NCI-H1105 (cell line): ENCODE measurements at regions not wholly inside any gene's neighbourhood (a gene's known extent, or its start where the extent isn't known, plus 50 kb on each side); places are given as distances from the start of the nearest gene placed in this dataset.
"Not testable (repeated sequence)": the region's sequence is repeated elsewhere in the genome, so short reads cannot be mapped to it uniquely, and the experiment has no call there.

Experiments used
- DNase-seq: peaks from one replicate; lab custom pipeline; 2025; lab: John Stamatoyannopoulos, UW

- no peak for DNase-seq
Measured at GRCh38 chr18:39302481-39302880, 1736.9 kb upstream of the CELF4 start.

GRCh38 chr18:39299152-39299551 is 1733.6 kb upstream of the CELF4 start:
- DNase-seq: peak; percentile 4

DNA sequence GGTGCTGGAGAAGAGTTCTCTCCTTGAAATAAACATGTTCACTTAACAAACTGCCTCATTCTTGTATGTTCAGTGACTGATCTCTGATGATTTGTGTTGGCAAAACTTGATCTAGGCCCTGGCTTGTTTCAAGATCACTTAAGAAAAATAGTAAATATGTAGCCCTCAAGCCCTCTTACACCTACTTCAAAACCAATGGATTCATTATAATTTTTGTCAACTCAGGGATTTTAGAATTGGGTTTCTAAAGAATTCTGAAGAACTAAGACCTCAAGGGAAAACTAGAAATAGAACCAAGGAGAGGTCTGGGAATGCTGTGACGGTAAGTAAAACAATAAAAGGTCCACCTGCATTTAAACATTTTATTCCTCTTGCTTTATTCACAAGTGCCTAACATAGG is 1731.6 kb upstream of the CELF4 start:
- no peak for DNase-seq

DNA sequence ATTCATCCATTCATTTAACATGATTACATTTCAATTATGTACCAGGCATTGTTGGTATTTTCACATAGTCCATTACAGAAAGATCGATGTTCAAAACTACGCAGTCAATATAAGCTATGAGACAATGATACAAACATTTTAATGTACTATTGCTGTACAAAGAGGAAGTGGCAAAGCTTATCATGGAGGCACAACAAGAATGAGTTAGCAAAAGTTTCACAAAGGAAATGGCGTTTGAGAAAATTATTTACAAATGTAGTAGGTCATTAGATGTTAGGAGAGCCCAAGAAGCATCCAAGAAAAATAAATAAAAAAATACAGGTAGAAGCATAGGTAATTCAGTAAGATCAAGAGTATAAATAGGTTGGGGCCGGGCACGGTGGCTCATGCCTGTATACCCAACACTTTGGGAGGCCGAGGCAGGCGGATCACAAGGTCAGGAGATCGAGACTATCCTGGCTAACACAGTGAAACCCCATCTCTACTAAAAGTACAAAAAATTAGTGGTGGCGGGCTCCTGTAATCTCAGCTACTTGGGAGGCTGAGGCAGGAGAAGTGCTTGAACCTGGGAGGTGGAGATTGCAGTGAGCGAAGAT is 1730.8 kb upstream of the CELF4 start:
- DNase-seq: no peak

GRCh38 chr18:39276764-39277163 is 1711.2 kb upstream of the CELF4 start:
- no peak for DNase-seq

GRCh38 chr18:39274535-39274934 is 1708.9 kb upstream of the CELF4 start:
- no peak for DNase-seq

DNA sequence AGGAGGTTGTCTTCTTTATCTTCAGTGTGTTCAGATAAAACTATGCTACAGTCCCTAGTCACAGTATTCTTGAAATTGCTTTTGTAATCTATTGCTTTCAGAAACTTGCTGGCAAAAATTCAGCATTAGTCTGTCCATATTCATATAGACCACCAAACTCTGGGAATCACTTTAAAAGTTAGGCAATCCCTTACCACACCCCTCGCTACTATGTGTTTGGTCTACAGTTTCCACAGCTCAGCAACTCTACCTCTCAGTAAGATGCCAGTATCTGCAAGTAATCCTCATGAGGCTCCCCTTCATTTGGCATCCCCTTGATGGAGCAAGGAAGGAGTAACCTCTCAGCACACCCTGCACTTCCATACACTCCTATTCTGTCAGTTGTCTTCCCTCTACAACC is 1706.6 kb upstream of the CELF4 start:
- no peak for DNase-seq

DNA sequence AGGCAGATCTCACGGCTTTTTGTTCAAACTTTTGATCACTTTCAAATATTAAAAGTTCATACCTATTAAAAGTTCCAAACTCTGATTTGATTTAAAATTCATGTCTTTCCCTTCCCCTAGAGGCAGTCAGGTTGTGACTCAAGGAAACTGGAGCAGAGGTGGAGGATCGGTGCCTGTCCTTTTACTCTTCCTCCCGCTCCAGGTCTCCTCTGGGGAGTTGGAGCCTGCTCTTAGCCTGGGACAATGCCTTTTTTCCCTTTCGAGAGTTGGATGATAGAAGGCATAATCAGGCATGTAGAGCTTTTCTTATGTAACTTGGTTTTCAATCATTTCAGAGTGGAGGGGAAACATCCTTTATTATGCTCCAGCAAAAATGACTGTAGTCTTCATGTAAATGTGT is 1706.1 kb upstream of the CELF4 start:
- no peak for DNase-seq

GRCh38 chr18:39260565-39260964 is 1695.0 kb upstream of the CELF4 start:
- no peak for DNase-seq

DNA sequence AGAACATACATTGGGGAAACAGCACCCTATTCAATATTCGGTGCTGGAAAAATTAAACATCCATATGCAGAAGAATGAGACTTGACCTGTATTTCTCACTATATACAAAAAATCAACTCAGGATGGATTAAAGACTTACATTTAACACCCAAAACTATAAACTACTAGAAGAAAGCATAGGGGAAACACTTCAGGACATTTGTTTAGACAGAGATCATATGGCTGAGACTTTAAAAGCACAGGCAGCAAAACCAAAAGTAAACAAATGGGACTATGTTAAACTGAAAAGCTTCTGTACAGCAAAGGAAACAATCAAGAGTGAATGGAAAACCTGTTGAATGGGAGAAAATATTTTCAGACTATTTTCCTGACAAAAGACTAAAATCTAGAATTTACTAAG is 1694.1 kb upstream of the CELF4 start:
- DNase-seq: no peak

GRCh38 chr18:39244242-39244641 is 1678.6 kb upstream of the CELF4 start:
- no peak for DNase-seq

GRCh38 chr18:39241534-39241933 is 1675.9 kb upstream of the CELF4 start:
- no peak for DNase-seq

DNA sequence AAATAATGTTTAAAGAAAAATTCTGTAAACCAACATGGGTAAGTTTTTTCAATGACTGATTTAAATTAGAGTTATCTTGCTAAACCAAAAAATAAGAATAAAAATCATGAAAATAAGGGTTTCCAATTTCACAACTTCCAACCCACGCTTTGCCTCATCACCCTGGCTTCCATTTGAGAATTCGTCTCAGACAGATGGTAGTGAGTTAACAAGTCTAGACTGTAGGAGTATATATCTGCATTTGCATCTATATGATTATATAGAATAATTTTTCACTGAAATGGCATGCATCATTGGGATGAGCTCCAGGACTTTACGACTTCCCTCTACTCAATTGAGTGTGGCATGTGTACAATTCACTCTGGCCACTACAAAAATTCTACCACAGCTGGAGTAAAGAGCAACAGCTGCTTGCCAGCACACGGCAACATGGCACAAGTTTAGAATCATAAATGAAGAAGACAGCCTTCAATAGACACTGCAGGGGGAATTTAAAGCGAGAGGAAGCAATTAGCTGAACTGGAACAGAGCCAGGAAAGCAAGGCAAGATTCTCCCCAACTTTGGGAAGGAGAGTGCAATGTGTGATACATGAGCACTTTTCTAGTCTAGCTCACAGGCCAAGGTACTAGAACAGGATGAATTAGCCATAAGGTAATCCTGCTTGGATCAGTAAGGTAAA is 1673.5 kb upstream of the CELF4 start:
- no peak for DNase-seq

GRCh38 chr18:39235118-39235719 is 1669.6 kb upstream of the CELF4 start:
- no peak for DNase-seq

- DNase-seq: no peak
Measured at GRCh38 chr18:39232937-39233336, 1667.3 kb upstream of the CELF4 start.

GRCh38 chr18:39232490-39232889 is 1666.9 kb upstream of the CELF4 start:
- no peak for DNase-seq

DNA sequence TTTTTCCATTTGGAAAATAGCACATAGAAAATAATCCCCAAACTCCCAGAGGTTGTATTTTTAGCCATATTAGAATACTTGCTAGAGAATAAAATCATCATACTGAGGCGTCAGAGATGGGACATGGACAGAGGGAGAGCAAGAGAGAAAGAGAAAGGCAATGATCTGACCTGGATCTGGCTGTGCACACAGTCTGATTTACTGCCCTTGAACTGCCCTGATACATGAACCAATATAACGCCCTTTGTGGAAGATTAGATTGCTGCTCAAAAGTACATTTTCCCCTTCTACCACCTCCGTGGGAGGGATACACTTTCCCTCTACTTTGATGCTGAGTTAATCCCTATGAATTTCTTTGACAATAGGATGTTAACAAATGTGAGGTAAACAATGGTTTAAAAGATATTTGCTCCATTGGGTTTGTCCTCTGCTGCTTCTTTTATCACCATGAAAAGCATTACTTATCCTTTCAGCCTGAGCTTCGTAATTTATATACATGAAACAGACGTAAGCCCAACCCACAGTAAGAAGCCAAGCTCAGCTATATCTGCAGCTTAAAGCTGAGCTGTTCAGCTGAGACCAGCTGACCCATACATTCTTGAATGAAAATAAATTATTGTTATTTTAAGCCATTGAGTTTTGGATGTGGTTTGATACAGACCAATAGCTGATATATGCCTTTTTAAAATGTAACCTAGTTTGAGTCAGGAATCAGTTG is 1664.6 kb upstream of the CELF4 start:
- no peak for DNase-seq

GRCh38 chr18:39227769-39228168 is 1662.2 kb upstream of the CELF4 start:
- not testable (repeated sequence) for DNase-seq

DNA sequence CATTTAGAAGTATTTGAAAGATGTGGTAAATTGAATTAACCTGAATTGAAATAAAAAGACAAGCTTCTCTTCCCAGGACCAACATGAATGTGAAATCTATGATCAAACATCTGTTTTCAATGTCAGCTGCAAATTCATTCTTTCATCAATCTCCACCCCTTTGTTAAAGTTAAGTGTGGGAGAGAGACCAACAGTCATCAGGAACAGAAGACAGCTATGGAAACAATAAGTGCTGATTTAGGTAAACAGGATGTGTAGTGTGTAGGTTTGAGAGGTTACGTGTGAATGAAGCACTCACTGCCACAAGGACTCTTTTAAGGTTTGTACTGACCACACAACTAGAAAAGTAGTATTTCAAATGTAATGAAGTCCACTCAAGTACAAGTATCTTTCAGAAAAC is 1659.8 kb upstream of the CELF4 start:
- no peak for DNase-seq

DNA sequence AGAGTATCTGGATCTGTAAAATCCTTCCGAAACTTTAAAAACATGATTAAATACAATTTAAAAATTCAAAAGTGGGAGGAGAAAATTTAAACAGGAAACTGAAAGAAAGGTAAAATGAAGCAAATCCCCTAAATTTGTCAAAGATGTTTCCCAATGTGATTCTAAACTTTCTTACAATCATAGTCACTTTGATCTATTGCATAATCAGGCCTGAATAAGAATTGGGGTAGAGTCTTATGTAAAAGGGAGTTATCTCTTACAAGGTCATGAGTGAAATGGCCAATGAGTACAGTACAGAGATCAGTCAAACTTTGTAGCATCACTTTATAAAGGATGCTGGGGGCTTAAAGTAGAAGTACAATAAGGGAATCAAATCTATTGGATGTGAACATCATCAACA is 1657.7 kb upstream of the CELF4 start:
- no peak for DNase-seq

DNA sequence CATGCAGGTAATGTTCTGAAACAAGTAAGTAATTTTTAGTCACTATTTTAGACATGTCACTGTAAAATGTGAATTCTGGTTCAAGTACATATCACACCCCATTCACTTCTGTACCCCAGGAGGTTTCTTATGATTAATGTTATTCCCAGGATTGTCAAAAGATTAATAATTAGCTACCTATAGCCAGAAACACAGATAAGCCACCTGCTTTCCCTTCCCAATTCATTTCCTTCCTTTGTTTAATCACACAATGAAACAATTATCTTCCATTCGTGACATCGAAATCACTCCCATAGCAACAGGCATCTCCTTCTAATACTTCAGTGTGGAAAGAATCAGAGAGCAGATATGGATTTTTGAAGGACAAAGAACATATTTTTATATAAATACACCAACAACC is 1650.3 kb upstream of the CELF4 start:
- DNase-seq: no peak

- no peak for DNase-seq
Measured at GRCh38 chr18:39211461-39211860, 1645.9 kb upstream of the CELF4 start.

GRCh38 chr18:39209173-39209572 is 1643.6 kb upstream of the CELF4 start:
- DNase-seq: no peak
